ENCODE measurements at regions not wholly inside any gene's neighbourhood (a gene's known extent, or its start where the extent isn't known, plus 50 kb on each side); places are given as distances from the start of the nearest gene placed in this dataset.
"Not testable (repeated sequence)": the region's sequence is repeated elsewhere in the genome, so short reads cannot be mapped to it uniquely, and the experiment has no call there.

GRCh38 chr21:32823296-32823695, 51.7 kb upstream of the PAXBP1 start:
- H3K4me3 ChIP-seq (ENCODE audit: low read length); DNase-seq (ENCODE audit: low read depth): not testable (repeated sequence)

GRCh38 chr21:32824950-32825349, 53.4 kb upstream of the PAXBP1 start:
- no peak overlapping the region for H3K4me3 ChIP-seq (ENCODE audit: low read length)
- DNase-seq (ENCODE audit: low read depth): no peak
- no peak for TF ChIP-seq CTCF (conservative IDR thresholded peaks at IDR 0.05; ENCODE audit: low read length)

GRCh38 chr21:32826329-32827167, 55.0 kb upstream of the PAXBP1 start:
- DNase-seq (ENCODE audit: low read depth): peak; percentile 71
- no peak overlapping the region for H3K4me3 ChIP-seq (ENCODE audit: low read length)
- TF ChIP-seq CTCF (conservative IDR thresholded peaks at IDR 0.05; ENCODE audit: low read length): peak; percentile 79

DNA sequence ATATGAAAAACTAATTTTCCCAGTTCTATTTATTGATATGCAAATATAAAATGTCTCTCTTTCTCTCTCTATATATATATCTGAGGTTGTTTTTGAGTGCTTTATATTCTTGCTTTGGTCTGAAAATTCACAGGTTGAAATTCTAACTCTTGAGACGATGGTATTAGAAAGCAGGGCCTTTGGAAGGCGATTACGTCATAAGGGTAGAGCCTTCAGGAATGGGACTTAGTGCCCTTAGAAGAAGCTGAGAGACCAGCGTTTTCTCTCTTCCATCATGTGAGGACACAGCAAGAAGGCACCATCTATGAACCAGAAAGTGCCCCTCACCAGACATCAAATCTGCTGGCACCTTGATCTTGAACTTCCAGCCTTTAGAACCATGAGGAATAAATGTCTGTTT, 57.4 kb upstream of the PAXBP1 start:
- no peak for TF ChIP-seq CTCF (conservative IDR thresholded peaks at IDR 0.05; ENCODE audit: low read length)
- no peak for DNase-seq (ENCODE audit: low read depth)
- no peak overlapping the region for H3K4me3 ChIP-seq (ENCODE audit: low read length)

GRCh38 chr21:32829504-32829903, 57.9 kb upstream of the PAXBP1 start:
- DNase-seq (ENCODE audit: low read depth): no peak
- H3K4me3 ChIP-seq (ENCODE audit: low read length): no peak overlapping the region
- TF ChIP-seq CTCF (conservative IDR thresholded peaks at IDR 0.05; ENCODE audit: low read length): no peak

- not testable (repeated sequence) for H3K4me3 ChIP-seq (ENCODE audit: low read length); DNase-seq (ENCODE audit: low read depth)
Observed at GRCh38 chr21:32831779-32832178, 60.2 kb upstream of the PAXBP1 start.

DNA sequence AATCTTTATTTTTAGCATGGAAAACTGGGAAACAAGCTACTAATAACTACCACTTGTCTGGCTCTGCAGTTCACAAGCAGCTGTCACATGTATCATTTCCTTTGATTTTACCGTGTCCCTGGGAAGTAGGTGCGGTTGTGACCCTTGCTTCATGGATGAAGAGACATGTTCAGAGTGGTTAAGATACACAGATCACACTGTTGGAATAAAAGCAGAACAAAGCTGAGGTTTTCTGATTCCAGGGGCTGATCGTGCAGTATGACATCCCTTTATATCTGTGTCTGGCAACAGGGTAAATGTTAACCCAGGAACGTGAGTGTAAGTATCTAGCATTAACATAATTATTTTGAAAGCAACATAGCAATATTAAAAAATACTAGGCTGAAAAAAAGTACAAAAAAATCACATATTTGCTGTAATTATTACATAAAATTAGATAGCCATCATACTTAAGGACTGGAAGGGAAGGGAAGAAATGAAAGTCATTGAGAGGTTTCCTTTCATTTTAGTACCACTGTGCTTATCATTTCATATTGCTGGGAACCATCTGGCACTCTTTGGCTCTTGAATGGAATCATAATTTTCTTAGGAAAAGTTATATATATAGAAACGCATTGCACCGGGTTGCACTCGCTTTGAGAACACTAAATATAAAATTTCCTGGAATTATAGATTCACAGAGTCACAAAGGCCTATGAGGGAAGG, 62.8 kb upstream of the PAXBP1 start:
- no peak overlapping the region for H3K4me3 ChIP-seq (ENCODE audit: low read length)
- no peak for DNase-seq (ENCODE audit: low read depth)
- TF ChIP-seq CTCF (conservative IDR thresholded peaks at IDR 0.05; ENCODE audit: low read length): no peak

DNA sequence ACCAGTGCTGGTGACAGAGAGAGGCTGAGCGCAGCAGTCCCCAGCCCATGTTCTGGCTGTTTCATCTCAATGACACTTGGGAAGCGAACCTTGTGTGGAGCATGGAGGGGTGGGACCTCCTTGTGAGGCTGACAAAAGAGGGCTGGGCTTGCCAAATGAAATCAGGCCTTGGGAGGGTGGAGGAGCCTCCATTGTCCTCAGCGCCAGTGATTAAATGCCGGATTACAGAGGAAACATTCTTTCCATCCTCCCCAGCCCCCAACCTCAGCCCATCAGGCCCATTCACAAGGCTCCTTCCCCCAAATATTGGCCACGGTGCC, 63.3 kb upstream of the PAXBP1 start:
- DNase-seq (ENCODE audit: low read depth): no peak
- H3K4me3 ChIP-seq (ENCODE audit: low read length): no peak overlapping the region
- TF ChIP-seq CTCF (conservative IDR thresholded peaks at IDR 0.05; ENCODE audit: low read length): no peak

Measured in AG10803 (cell line).